NCI-H2081 treated with DMSO at 0.1 percent for 48 hours (cell line): ENCODE measurements at regions not wholly inside any gene's neighbourhood (a gene's known extent, or its start where the extent isn't known, plus 50 kb on each side); places are given as distances from the start of the nearest gene placed in this dataset.
"Not testable (repeated sequence)": the region's sequence is repeated elsewhere in the genome, so short reads cannot be mapped to it uniquely, and the experiment has no call there.

Experiments
- DNase-seq: peaks from one replicate; lab custom pipeline; 2025; lab: John Stamatoyannopoulos, UW

GRCh38 chr7:118944271-118944670, 719.8 kb downstream of the ANKRD7 start:
- DNase-seq, result no peak

GRCh38 chr7:118945911-118946682, 721.6 kb downstream of the ANKRD7 start:
- DNase-seq, result no peak

GRCh38 chr7:118948508-118948907, 724.0 kb downstream of the ANKRD7 start:
- DNase-seq, result no peak

GRCh38 chr7:118949031-118949430, 724.5 kb downstream of the ANKRD7 start:
- no peak for DNase-seq

DNA sequence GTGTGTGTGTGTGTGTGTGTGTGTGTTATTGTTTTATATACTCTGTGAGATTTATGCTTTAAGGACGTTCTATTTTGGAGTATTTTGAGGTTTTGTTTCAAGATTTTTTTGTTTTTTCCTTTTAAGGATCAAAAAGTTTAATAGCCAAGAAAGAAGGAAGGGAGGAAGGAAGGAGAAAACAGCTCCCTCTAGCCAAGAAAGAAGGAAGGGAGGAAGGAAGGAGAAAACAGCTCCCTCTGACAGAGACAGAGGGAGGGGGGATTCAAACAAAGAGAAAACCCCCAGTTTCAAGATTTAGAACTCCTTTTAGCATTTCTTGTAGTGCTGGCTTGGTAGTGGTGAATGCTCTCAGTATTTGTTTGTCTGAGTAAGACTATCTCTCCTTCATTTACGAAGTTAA, 731.8 kb downstream of the ANKRD7 start:
- DNase-seq, result not testable (repeated sequence)

- no peak for DNase-seq
Observed at GRCh38 chr7:118969370-118969769, 744.9 kb downstream of the ANKRD7 start.

GRCh38 chr7:118971706-118972105, 747.2 kb downstream of the ANKRD7 start:
- no peak for DNase-seq

DNA sequence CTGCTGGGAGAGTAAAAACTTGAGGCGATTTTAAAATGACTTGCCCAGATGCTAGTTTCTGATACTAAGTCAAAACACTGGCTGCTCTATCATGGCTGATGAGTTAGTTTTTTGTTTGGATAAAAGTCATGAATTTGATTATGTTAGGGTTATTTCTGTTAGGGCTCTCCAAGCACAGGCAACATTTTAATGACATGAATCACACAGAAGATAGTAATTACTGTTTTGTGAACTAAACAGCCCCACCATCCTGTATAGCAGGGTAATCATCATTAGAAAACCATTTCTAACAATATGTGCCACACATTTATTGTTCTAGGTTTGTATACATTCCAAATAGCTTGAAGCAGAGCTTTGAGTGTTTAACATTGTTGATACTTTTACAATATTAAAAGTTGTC, 750.3 kb downstream of the ANKRD7 start:
- DNase-seq, result no peak

- DNase-seq, result no peak
Observed at GRCh38 chr7:118995350-118995749, 770.8 kb downstream of the ANKRD7 start.

- DNase-seq, result no peak
Observed at GRCh38 chr7:119007236-119007635, 782.7 kb downstream of the ANKRD7 start.

- DNase-seq, result no peak
Observed at GRCh38 chr7:119010635-119011034, 786.1 kb downstream of the ANKRD7 start.

GRCh38 chr7:119026391-119026790, 801.9 kb downstream of the ANKRD7 start:
- DNase-seq, result no peak

DNA sequence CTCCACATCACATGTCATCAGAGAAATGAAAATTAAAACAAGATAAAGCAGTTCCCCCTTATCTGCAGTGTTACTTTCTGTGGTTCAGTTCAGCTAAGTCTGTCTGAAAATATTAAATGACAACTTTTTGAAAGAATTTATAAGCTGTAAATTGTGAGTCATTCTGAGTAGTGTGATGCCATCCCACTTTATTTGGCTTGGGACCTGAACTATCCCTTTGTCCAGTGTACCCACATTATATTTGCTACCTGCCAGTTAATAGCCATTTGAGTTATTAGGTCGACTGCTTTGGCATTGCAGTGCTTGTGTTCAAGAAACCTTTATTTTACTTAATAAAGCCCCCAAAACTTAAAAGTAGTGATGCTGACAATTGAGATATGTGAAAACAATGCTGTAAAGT, 804.2 kb downstream of the ANKRD7 start:
- no peak for DNase-seq

DNA sequence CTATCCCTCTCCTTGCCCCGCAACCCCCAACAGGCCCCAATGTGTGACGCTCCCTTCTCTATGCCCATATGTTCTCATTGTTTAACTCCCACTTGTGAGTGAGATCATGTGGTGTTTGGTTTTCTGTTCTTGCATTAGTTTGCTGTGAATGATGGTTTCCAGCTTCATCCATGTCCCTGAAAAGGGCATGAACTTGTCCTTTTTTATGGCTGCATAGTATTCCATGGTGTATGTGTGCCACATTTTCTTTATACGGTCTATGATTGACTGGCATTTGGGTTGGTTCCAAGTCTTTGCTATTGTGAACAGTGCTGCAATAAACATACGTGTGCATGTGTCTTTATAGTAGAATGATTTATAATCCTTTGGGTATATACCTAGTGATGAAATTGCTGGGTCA, 807.6 kb downstream of the ANKRD7 start:
- not testable (repeated sequence) for DNase-seq

- DNase-seq, result no peak
Observed at GRCh38 chr7:119033641-119034040, 809.1 kb downstream of the ANKRD7 start.

DNA sequence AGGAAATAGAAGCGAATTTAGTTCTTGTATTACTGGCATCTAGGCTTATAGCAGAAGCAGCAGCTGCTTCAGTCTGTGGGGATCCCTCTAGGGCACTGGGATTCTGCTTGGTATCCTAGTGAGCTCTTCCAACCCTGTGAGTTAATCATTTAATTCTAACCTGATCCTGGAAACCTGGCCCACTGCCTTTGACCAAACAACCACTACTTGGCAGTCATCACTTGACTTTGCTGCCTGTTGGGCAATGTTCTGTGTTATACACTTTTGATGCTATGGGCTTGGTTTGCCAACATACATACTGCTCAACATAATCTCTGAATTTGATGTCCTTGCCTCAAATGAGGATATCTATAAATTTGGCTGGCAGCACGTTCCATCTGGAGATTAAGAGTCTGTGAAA, 813.4 kb downstream of the ANKRD7 start:
- no peak for DNase-seq

DNA sequence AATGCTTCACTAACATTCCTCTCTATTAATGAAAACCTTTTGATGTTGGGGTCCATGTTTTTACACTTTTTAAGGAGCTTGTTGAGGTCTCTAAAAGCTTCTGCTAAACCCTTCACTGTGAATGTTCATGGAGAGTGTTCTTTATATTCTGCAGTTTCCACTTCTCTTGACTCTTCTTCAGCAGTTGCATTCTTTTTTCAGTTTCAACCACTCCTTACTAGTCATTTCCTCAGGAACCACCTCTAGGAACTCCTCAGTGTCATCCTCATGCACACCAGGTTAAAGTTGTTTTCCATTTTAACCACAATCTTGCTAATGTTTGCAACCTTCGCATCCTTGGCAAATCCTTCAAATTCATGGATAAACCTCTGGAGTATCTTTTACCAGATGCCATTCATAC, 821.6 kb downstream of the ANKRD7 start:
- no peak for DNase-seq

DNA sequence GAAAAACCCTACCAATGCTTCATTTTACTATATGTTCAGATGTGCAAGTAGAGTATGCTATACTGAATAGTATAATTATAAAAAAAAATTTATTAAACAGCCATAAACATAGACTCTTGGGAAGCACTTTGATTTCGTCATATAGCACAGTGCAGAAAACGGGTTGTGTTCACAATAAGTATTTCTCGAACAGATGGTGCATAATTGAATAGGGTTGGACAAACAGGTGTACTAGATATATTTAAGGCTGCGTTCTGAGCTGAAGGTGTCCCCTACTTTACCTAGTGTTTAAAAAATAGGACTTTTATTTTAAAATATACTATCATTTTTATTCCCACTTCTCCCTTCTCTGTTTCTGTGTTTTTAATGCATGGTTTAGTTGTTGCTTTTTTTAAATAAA, 841.5 kb downstream of the ANKRD7 start:
- DNase-seq, result no peak

DNA sequence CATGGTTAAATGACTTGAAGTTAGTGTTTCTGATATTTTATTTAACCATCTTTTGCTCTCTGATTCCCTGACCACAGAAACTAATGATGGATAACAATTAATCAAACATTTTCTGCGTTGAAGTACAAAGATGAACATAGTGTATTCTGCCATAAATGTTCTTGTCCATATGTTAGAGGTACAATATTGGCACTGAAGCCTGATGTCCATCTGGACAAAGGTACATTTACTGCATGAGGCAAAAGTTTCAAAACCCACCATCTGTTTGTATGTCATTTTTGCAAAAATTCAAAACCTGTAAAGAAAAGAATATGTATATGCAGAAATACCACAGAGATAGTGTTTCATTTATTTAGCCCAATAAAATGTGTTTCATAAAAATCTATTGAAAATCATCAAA, 861.5 kb downstream of the ANKRD7 start:
- no peak for DNase-seq

DNA sequence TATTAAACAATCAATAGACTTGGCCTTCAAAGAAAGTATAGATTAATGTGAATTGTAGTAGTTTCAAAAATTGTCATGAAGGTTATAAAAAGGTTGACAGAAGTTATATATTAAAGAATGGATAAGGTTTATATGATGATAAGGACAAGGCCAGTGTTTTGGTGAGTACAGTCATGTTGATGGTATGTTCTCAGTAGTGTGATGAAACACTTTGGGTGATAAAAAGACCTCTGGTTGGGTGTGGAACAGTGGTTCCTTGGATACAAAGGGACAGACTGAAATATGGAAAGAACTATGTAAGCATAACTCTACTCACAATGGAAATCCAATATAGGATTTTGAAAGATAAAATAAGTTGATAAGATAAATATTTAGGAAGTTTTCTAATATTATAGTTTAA, 866.3 kb downstream of the ANKRD7 start:
- no peak for DNase-seq

DNA sequence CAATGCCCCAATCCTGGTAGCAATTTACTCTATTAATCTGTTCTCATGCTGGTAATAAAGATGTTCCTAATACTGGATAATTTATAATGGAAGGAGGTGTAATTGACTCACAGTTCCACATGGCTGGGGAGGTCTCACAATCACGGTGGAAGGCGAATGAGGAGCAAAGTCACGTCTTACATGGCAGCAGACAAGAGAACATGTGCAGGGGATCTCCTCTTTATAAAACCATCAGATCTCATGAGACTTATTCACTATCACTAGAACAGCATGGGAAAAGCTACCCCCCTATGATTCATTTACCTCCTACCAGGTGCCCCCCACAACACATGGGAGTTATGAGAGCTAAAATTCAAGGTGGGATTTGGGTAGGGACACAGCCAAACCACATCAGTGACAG, 872.2 kb downstream of the ANKRD7 start:
- DNase-seq, result no peak

- not testable (repeated sequence) for DNase-seq
Observed at GRCh38 chr7:119100611-119101258, 876.2 kb downstream of the ANKRD7 start.

DNA sequence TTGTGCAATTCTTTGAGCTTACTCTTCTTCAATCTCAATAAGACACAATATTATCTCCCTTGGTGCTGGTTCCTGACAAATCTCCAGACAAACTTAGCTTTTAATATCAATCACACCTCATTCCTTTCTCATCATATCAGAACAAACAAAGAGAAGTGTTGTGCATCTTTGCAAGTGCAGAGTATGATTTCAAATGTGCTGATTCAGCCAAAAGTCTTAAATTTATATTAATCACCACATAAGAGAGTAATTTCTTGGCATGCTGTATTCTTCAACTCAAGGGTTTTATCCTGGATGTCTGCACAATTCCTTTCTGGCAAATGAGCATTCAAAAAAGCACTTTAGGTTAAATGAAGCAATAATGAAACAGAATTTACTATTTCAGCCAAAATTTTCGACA, 877.8 kb downstream of the ANKRD7 start:
- no peak for DNase-seq

DNA sequence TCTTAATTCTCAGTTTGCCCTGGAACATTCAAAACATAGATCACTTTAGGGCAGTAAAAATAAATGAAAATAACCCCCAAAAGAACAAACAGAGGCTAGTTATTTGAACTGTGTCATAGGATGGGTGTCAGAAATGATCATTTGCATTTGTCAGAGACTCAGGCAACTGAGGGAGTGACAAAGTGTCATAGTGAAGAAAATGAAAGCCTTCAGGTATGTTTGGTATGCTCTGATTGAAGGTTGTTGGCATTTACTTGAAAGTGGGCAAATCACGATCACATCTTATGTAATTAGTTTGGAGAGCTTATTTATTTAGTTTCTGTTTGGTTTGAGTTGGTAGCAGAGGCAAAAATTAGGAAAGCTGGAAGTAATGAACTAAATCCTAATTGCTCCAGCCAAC, 880.9 kb downstream of the ANKRD7 start:
- DNase-seq, result no peak
